ENCODE measurements at regions not wholly inside any gene's neighbourhood (a gene's known extent, or its start where the extent isn't known, plus 50 kb on each side); places are given as distances from the start of the nearest gene placed in this dataset.

DNA sequence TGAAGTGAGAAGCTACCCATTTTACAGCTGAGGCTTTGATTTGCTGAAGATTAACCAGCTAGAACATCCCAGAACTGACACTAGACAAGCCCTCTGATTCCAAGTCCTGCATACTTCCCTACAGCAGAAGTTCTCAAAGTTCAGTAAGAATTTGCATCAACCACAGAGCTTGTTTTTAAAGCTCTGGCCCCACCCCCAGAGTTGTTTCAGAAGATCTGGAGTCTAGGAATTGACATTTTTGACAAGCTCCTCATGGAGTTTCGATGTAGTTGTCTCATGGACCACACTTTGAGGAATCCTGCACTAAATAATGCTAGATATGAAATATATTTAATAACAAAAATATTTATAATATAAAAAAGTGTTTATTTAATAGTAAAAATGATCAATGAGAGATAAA lies 120.3 kb upstream of the ADAMTS18 start:
- no peak for DNase-seq

DNA sequence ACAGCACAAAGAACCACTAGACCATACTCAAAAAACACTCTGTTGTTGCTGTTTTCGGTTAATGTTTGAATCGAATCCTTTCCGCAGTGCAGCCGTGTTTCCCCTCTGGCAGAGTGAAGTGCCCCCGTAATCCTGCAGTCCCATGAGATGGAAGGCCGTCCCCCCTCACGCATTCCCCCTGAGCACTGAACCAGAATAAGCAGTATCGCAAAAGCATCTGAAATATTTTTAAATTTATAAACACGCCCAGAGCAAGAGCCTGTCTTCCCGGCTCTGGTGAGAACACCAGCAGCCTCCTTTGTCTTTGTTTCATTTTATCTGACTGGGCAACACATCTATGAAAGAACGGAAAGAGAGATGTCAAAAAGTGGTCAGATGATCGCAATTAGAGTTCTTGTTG lies 121.0 kb upstream of the ADAMTS18 start:
- no peak for DNase-seq

DNA sequence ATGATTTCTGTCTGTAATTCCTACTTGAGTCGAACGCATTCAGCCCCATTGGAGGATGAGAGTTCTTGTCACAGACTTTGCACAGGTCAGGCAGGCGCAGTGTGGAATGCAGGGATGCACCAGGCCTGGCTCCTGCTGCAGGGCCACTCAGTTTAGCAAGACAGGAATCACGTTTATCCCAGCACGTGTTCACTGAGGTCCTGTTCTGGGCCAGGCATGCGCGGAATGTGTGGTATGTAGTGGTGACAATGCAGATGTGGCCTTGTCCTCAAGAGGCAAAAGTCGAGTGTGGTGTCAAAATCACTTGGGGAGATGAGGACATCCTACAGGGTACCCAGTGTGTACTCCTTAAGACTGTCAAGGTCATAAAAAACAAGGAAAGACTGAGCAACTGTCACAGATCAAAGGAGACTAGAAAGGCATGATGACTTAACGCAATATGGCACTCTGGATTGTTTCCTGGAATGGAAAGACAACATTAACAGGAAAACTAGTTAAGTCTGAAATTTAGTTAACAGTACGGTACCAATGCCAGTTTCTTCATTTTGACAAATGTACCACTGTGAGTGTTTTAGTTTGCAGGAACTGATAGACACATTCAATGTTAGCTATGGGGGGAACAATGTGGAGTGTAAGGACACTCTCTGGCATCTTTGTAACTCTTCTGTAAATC lies 121.5 kb upstream of the ADAMTS18 start:
- DNase-seq = no peak

DNA sequence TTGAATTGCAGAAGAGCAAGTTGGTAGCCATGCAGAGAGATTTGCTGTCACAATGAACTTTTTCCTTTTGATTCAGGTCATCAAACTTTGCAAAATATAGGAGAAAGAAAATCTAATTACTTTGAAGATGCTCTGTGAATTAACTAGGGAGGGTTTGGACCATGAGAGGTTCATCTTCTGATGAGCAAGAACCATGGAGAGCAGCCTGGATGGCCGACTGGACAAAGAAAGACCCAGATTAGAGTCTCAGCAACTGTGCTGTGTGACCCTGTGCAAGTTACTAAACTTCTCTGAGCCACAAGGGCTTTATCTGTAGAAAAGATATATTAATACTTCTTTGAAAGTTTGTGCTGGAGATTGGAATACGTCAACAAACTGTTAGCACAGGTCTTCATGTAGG lies 122.6 kb upstream of the ADAMTS18 start:
- DNase-seq = no peak

DNA sequence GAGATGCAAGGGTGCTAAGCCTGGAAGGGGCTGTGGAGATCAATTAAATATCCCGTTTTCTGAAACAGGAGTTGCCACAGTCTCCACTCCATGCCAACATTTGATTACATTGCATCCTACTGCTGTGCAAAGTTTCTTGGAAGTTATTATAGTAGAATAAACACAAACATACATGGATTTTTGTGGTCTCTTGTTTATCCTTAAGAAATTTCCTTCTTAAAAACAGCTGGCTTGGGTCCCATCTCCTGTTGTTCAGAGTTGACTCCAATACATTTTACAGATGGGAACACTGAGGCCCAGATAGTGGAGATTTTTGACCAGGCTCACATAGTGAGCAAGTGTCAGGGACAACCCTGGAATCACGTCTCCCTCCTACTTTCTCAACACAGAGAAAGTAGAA lies 124.0 kb upstream of the ADAMTS18 start:
- DNase-seq = no peak

DNA sequence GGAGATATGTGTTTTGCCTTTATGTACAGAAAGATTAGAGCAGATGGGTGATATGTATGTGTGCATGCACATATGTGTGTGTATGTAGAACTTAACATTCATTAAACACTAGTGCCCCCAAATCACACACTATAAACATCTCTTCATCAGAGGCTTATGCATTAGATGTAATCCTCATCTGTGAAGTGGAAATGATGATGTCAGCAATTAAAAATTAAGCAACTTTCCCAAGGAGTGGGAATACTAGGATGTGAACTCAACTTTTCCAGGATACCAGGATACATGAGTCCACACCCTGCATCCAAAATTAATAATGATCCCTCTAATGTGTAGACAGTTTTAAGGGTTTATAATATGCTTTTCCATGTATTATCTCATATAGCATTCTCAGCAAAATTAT lies 127.7 kb upstream of the ADAMTS18 start:
- no peak for DNase-seq

DNA sequence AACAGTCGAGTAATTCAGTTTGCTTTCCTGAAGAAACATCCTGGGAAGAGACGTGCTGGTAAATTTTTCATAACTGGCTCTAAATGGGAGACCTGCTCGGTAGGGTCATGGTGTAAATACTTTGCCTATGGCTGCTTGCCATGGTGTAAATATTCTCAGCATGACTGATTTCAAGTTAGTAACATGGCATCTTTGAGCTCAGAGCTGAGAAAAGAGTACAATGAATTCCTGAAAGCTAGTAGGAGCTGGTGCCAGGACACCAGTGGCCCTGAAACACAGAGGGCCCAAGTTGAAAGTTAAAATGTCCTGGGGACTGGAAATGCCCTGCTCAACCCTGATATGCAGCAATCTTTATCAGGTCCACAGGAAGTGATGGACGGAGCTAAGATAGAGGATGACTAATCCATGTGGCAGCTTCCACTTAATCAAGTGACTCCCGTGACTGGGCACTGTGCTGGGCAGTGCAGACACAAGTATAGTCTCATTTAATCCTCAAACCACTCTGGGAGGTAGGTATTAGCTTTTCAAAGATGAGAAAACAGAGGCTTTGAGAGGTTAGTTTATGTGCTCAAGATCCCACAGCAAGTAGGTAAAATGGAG lies 130.1 kb upstream of the ADAMTS18 start:
- DNase-seq = no peak

DNA sequence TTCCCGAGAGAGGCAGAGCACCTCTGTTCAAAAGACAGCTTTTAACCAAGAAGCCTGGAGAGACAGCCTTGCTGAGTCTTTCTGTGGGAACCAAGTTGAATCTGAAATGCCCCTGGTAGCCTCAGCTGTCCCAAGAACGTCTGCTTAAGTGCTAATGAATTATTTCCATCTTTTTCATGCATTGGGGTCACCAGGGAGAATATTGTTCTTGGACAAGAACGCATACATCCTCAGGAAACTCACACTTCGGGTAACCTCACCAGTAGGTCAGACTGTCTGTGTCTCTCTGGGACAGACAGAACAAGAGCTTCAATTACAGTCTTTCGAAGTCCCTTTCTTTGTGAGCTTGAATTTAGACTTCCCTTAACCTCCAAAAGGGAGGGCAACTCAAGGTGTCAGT lies 134.6 kb upstream of the ADAMTS18 start:
- no peak for DNase-seq

DNA sequence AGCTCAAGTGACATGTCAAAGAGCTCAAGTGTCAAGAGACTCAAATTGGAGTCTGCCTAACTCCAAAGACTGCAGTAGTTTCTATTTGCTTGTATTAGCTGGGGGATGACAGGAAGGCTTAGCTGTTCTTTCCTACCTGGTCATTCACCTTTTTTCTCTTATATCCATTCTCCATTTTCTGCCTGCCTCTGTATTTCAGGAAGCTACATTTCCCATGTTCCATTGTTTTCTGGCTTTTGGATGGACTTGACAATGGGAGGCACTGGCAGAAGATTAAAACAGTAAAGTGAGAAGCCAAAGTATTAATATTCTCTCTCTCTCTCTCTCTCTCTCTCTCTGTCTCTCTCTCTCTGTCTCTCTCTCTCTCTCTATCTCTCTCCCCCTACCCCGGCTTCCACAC lies 135.7 kb upstream of the ADAMTS18 start:
- no peak for DNase-seq

DNA sequence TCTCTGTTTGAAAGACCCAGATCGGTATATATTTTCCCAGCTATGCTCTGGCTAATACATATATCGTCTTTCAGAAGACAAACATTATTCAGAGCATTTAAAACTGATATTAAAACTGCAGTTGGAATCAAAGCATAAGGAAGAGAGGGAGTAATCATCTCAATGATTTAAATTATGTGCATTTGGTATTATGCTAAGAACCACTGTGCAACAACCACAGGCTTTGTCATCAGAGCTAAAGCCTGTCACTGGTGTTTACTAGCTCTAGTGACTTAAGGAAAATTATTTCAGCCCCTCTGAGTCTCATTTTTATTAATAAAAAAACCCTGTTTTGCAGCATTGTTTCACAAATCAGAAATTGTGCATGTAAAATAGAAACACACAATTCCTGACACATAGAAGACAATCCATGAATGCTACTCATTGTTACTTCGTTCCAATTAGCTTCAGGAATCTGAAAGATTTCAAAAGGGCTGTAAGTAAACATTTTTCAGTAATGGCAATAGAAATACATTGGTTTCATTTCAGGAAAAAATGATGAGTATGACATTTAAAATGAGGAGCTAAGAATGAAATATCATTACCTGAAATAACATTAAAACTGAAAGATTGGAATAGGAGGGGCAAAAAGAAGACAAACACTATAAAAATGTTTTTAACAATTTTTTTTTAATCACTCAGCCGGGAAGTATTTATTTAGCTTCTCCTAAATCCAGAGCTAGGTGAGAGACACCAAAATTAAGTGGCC lies 136.5 kb upstream of the ADAMTS18 start:
- DNase-seq = no peak

DNA sequence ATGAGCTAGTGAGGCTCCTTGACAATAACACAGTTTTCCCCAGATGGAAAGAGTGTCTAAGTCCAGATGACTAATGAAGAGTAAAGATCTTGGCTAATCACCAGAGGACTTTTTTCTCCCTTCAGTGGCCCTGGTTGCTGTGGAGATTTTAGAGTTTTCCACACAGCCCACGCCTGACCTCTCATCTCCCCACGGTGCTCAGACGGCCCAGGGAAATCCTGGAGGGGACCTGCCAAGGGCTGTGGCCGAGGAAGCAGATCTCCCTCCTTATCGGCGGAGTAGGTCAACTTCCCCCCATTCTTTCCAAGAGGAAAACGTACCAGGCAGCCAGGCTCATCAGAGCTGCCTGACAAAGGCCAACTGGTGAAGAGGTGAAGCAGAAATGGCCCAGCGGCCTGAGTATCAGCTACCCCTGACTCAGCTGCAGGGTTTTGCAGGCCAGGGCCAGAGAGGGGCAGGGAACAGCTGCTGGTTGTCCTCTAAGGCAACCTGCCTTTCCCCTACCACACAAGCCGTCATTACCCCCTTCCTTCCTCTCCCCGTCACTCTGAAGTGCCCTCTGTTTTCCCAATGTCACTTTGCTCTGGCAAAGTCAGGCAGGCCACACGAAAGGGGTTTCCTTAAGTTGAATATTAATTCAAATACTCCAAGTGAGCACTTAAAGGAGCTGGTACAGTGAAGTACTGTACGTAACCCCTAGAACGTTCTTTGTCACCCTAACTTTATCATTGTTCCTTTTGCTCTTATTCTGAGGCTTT lies 140.2 kb upstream of the ADAMTS18 start:
- no peak for DNase-seq

DNA sequence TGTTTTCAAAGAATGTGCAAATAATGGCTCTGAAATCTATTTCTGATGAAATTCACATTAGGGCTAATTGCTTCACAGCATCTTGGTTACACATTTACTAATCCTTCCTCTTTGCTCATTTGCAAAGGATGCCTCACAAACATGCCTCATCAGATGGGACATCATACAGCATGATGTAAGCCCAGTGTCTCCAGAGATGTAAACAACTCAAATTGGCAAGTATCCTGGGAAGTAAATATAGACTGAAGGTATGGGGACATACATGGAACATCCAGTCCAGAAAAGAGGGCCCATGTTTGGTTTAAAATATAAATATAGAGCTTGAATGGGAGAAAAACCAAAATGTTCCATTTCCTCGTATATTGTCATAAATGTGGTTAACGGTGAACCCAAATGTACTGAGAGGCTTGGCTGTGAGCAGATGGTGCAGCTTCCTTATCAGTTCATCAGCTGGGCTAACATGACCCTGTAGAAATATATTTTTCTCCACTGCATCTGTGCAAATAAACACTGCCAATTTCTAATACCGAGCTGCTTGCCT lies 142.9 kb upstream of the NUDT7 start:
- no peak for DNase-seq

DNA sequence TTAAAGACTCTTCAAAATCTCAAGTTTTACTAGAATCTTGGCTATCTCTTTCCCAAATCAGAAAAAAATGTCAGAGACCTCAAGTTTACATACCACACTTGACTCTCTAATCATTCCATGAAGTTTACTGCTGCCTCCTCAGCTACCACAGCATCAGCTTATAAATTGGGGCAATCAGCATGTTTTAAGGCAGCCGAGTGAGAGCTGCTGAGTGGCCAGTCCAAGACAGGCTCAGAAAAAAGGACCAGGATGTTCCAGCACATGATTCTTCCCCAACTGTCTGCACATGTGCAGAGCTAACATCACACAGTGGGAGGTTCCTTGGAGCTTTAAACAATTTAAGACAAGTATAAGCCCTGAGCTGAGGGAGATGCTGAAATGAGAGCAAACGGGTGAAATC lies 140.6 kb upstream of the NUDT7 start:
- no peak for DNase-seq

DNA sequence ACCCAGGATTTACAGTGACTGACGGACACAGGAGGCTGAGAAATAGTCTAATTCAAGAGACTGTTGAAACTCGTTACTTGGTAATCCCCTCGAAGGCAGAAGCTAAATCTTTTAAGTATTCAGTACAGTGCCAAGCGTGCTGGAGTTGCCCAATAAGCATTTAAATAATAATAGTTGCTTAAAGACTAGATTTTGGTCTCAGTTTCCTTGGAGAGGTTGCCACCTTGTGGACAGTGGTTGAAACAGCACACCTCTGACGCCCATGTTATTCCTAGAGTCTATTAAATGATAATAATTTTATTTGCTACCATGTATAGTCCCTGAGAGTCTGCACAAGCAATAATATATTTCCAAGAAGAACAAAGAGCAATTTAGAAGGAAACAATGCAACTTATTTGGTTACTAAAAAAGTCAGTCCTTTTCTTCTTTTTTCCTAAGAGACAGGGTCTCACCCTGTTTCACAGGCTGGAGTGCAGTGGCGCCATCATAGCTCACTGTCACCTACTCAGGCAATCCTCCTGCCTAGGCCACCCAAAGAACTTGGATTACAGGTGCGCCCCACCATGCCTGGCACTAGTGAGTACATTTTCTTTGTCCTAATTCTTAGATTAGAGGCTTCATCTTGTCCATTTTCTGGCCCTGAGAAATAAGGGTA lies 138.0 kb upstream of the NUDT7 start:
- DNase-seq = peak; percentile 43 to 45

DNA sequence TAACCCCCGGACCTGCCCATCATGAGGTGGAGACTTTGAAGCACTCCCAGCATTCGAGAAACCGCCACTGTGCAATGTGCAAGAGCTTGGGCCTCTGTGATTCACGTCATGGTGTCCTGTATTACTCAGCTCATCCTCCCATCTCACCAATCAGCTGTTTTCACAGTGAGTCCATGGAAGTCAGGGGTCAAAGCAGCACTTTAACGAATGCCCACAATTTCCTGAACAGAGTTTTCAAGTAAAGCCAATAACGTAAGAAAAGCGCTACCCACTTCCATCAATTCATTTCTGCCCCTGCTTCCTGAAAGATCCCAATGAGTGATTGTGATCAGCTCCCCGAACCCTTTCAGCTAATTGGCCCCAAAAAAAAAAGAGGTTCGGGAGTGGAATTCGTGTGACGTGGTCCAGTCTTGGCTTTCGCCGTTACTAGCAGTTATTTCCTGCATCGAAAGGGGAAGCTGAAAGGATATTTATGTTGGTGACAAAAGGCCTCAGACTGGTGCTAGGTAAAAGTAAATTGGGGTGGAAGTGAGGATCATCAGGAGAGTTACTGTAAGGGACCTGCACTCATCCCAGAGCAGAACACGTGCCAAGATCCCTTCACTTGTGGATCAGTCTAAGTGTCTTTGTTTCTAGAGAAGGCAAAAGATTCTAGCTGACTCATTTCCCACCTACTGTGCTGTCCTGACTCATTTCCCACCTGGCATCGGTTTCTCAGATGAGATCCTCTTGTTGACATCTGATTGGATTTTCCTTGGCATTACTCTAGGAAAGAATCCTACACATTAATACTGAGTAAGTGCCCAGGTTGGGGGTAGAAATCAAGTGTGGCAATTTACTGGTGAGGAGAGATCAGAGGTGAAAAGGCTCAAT lies 136.7 kb upstream of the NUDT7 start:
- no peak for DNase-seq

DNA sequence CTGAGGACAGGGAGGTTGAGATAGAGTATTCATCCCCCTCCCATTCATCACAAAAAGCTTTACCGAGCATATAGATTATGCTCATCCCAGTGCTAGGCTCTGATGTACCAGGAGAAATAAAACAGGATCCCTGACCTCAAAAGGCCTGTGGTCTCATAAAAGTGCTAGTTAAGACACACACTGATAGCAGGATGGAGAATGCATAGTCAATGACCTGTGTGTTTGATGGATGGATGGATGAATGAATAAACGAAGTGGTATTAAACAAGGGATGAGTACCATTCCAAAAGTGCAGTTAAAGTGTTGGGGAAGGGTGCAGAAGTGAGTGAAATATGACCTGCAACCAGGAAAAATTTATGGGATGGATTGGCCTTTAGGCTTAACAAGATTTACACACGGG lies 133.9 kb upstream of the NUDT7 start:
- no peak for DNase-seq

DNA sequence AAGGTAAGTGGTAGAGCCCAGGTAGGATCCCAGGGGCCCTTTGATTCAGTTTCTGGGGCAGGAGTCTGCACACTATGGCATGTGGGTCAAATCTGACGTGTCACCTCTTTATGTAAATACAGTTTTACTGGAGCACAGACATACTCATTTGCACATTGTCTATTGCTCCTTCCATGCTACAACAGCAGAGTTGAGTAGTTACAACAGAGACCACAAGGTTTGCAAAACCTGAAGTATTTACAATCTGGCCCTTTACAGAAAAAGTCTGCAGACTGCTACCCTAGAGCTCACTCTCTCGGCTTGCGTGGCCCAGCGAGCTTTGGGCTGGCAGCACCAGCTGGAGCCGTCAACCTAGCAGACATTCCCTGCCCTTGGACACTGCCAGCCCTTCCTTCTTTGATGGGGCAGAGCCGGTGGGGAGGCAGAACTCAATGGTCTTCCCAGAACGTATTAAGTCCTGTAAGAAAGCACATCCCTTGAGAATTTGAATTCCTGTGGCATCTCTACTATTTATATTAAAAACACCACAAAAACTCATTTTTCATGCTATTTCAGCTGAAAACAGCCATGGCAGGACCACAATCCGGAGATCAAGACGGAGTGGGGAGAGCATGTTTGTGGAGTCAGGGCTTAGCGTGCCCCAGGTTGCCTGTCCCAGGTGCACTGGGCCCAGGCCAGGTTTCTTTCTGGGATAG lies 133.1 kb upstream of the NUDT7 start:
- no peak for DNase-seq

DNA sequence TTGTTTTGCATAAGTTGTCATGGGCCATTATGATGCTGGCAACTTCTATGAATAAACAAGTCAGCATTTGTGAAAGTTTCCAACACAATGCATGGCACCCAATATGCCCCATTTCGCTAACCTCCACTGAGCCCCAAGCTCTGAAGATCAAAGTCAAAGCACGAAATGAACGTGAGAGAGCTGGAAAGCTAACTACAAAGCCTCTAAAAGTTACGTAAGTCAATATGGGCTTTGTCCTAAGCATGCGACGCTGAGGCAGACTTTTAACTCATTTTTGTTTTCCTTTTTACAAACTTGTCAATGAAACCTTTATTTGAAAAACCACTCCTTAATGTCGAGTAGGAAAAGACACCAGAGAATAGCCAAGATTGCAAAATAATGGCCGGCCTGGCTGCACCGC lies 131.6 kb upstream of the NUDT7 start:
- no peak for DNase-seq

DNA sequence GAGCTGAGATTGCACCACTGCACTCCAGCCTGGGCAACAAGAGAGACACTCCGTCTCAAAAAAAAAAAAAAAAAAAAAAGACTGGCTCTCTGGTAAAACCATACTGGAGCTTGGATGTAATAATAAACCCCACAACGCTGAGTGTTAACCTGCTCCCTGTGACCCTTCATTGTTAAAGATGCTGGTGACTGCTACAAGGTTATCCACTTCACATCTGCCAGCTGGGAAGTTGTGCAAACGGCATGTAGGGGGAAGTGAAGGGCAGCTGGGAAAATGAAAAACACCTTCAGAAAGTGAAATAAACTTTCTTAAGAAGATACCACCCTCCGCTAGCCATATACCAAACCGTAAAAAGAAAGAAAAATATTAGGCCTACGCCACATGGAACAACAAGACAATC lies 131.0 kb upstream of the NUDT7 start:
- DNase-seq = no peak

DNA sequence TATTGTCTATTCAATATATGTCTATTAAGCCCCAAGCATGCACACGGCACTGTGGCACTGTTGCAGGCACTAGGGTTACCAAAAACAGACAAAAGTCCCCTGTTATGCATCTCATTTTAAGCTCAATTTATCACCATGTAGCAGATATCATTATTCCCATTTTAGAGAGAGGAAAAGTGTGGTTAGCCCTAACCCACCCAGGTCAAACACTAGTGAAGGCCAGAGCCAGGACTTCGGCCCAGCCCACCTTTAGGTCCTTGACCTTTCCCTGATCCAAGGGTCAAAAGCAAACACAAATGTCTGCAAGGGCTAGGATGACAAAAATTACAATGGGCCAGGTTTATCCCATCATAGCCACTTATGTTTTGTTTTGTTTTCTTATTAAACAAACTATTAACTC lies 130.3 kb upstream of the NUDT7 start:
- DNase-seq = no peak

DNA sequence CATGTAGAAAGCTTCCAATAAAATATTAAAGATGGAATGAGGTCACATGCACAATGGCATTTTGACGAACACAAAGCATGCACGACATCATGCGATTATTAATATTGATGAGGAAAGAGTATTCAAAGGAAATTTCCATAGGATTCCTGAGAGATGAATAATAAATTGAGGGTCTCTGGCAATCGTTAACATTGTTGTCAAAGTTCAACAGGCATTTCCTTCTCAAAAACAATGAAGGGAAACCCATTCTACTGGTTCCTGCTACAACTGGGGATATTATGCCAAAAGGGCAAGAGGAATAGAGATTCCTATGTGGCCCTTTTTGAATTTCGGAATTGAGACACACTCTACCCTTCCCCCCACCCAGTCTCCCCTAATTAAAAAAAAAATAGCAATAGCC lies 128.3 kb upstream of the NUDT7 start:
- DNase-seq = no peak
